ENCODE measurements at regions not wholly inside any gene's neighbourhood (a gene's known extent, or its start where the extent isn't known, plus 50 kb on each side); places are given as distances from the start of the nearest gene placed in this dataset.

- TF ChIP-seq CTCF (IDR thresholded peaks at IDR 0.05; ENCODE audit: low read depth, low read length) (no peak), POLR2A (IDR thresholded peaks at IDR 0.05; ENCODE audit: extremely low read depth, insufficient read length) (no peak), MAX (IDR thresholded peaks at IDR 0.05; ENCODE audit: low read depth, low read length) (no peak), MYC (IDR thresholded peaks at IDR 0.05; ENCODE audit: low read depth, low read length) (no peak)
These were observed 62.4 kb upstream of the NPHP3 start for GRCh38 chr3:132784502-132785025.
